GM06990 (cell line): ENCODE measurements at regions not wholly inside any gene's neighbourhood (a gene's known extent, or its start where the extent isn't known, plus 50 kb on each side); places are given as distances from the start of the nearest gene placed in this dataset.

Source experiments
- DNase-seq: peaks from one replicate; pipeline ENCODE4 v3.0.0-alpha.2; 2011; ENCODE audit not compliant: insufficient read length; ENCODE audit errors: extremely low read depth
- H3K27me3 ChIP-seq: replicated peaks from 2 replicates; pipeline ENCODE4 v1.6.0; 2011; ENCODE audit warnings: low read length; ENCODE audit not compliant: control insufficient read depth, insufficient read depth
- H3K36me3 ChIP-seq: 2 replicates; pipeline ENCODE4 v1.5.1; 2011; ENCODE audit warnings: low read length; ENCODE audit not compliant: control insufficient read depth, insufficient read depth
- H3K4me3 ChIP-seq: replicated peaks from 2 replicates; pipeline ENCODE4 v1.5.1; 2011; ENCODE audit warnings: low read depth, mild to moderate bottlenecking, control low read depth, low read length
- TF ChIP-seq, protein P1 (sequence below): IDR thresholded peaks from 2 replicates; pipeline ENCODE4 v1.5.1; 2011; ENCODE audit warnings: low read length, control low read depth, mild to moderate bottlenecking, inconsistent platforms; ENCODE audit not compliant: insufficient read depth, poor library complexity, severe bottlenecking

DNA sequence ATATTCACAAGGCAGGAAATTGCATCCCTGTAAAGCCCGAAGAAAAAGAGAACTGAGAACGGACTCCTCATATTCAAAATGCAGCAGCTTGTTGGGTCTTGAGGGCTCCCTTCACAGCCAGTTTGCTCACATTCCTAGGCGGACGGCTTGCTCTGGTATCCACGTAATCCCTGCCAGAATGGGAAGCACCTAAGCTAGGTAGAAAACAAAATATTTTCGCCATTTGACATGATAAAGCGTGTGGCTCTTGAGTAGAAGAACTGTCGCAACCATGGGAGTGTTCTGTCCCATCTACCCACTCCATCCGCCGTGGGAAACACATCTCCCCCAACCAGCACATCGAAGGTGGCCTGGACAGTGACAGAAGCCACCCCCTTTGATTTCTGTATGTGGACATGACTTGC lies 183.1 kb downstream of the GAS1 start:
- no peak for DNase-seq
- H3K27me3 ChIP-seq = no peaks in the 10 kb centered on the region
- no peaks in the 10 kb centered on the region for H3K36me3 ChIP-seq
- no peak overlapping the region for H3K4me3 ChIP-seq
- TF ChIP-seq, protein P1, sequence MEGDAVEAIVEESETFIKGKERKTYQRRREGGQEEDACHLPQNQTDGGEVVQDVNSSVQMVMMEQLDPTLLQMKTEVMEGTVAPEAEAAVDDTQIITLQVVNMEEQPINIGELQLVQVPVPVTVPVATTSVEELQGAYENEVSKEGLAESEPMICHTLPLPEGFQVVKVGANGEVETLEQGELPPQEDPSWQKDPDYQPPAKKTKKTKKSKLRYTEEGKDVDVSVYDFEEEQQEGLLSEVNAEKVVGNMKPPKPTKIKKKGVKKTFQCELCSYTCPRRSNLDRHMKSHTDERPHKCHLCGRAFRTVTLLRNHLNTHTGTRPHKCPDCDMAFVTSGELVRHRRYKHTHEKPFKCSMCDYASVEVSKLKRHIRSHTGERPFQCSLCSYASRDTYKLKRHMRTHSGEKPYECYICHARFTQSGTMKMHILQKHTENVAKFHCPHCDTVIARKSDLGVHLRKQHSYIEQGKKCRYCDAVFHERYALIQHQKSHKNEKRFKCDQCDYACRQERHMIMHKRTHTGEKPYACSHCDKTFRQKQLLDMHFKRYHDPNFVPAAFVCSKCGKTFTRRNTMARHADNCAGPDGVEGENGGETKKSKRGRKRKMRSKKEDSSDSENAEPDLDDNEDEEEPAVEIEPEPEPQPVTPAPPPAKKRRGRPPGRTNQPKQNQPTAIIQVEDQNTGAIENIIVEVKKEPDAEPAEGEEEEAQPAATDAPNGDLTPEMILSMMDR = no peak

DNA sequence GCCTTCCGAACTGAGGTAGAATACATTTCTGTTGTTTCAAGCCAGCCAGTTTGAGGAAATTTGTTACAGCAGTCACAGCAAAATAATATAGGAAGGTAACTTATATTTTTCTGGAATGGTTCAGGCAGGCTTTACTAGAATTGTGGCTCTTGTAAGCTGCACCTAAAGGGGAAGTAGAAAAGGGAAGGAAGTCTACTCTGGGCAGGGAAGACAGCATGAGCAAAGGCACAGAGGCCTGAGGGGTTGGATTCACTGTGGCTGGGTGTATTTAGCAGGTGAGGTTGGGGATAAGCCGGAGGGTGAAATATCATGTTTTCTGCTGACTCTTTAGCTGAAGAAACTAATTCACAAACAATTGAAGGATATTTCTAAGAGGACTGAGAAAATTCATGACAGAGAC lies 183.5 kb downstream of the GAS1 start:
- TF ChIP-seq, protein P1 = no peak
- Histone ChIP-seq H3K36me3 (no peaks in the 10 kb centered on the region), H3K4me3 (no peak overlapping the region), H3K27me3 (no peaks in the 10 kb centered on the region)
- DNase-seq = no peak

DNA sequence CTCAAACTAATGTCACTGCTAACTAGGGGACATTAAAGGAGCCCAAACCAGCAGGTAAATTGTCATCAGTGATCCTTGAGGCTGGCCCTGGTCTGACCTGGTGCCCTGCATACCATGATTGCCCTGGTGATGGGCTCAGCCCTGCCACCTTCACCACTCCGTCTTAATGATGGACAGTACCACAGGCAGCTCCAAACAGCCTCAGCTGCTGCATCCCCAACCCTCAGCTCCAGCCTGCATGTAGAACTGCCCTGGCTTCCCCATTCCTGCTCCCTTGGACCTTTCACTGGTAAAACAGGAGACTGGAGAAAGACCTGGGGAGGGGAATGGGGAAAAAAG lies 190.0 kb downstream of the GAS1 start:
- no peak overlapping the region for H3K4me3 ChIP-seq
- no peak for DNase-seq
- TF ChIP-seq, protein P1 = no peak
- H3K27me3 ChIP-seq = no peaks in the 10 kb centered on the region; the same call in 1 of the 2 replicates
- H3K36me3 ChIP-seq = no peaks in the 10 kb centered on the region

DNA sequence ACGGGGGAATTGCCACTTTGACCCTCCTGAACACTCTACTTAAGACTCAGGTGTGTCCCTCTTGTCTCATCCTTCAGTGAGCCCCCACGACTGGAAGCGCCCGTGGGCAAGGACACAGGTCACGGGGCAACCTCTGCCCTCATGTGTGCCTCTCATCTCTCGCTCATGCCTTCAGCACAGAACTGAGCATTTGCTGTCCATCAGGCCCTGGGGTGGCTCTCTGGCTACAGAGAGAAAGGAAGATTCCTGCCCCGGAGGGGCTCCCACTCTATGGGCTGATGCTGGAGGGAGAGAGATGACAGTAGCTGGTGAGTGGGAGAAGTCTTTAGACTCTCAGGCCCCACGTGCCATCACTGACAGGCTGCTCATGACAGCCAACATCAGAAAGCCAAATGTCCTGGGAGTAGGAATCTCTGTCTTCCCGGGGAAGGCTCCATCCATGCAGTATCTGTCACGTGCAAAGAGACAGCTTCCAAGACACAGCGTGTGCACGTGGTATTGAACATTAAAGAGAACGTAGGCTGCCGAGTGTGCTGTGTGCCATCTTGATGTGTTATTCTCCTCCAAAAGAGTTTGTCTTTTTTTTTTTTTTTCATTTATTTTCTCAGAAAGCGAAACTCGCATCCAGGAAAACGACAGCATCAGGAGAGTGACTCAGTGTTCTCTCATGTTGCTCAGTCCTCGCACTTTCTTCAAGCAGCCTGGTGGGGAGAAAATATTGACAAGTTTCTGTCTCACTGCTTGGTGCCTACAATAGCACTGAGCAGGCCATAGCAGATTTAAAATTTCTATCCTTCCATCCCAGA lies 190.5 kb downstream of the GAS1 start:
- Histone ChIP-seq H3K36me3 (no peaks in the 10 kb centered on the region), H3K27me3 (no peaks in the 10 kb centered on the region; the same call in 1 of the 2 replicates), H3K4me3 (no peak overlapping the region)
- TF ChIP-seq, protein P1 = no peak
- DNase-seq = no peak

DNA sequence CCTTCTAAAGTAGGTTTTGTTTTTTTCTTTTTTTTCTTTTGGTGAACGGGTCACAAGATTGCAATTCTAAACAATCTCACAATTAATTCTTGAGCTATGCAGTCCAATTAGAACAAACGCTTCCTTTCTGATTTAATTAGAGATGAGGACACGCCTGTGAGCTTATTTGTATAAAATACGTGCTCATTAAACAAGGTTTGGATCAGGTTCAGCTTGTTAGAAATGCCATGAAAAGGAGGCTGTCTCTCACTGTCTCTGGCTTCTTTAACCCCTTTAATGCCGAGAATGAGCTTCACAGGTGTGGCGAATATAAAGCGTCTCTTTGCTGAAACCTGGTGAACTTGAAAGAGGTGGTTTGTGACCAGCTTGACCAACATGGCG lies 191.8 kb downstream of the GAS1 start:
- H3K36me3 ChIP-seq = no peaks in the 10 kb centered on the region
- TF ChIP-seq, protein P1 = no peak
- H3K4me3 ChIP-seq = no peak overlapping the region
- no peak for DNase-seq
- H3K27me3 ChIP-seq = no peaks in the 10 kb centered on the region; the same call in 1 of the 2 replicates
